HG03442 (cell line): ENCODE measurements at regions not wholly inside any gene's neighbourhood (a gene's known extent, or its start where the extent isn't known, plus 50 kb on each side); places are given as distances from the start of the nearest gene placed in this dataset.

Experiments
- ATAC-seq: cut with Tn5 transposase; IDR thresholded peaks from one replicate; pipeline ENCODE4 v1.9.1; 2021; ENCODE audit warnings: mild to moderate bottlenecking, moderate library complexity; ENCODE audit not compliant: unreplicated experiment

DNA sequence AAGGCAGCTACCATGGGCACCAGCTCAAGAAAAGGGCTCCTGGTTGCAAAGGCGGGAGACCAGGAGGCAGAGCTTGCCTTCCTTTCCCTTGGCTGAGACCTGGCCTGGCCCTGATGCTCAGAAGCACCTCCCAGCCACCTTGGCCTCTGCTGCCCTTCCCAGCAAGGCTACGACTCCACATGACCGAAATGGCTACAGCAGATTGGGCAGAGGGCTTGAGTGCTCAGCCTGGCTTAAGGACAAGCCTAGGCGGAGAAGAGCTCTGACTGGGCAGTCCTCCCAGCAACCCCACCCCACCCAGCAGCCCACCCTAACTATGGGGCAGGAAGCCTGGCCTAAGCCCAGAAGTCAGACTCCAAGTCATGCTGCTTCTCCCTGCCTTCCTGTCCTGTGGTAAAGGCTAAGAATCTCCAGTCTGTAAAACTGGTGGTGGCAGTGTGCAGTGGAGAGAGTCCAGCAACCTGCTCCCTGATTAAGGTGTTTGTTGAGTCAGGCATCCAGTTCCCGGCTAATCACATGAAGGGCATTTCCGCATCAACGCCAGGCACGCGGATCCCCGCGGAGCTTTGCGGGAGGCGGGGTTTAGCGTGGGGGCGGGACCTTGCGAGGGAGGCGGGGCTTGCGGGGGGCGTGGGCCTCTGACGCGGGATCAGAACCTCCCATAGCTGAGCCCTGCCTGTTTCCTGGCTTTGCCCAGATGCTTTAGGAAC, 256.0 kb downstream of the BCL11A start:
- no peak for ATAC-seq

DNA sequence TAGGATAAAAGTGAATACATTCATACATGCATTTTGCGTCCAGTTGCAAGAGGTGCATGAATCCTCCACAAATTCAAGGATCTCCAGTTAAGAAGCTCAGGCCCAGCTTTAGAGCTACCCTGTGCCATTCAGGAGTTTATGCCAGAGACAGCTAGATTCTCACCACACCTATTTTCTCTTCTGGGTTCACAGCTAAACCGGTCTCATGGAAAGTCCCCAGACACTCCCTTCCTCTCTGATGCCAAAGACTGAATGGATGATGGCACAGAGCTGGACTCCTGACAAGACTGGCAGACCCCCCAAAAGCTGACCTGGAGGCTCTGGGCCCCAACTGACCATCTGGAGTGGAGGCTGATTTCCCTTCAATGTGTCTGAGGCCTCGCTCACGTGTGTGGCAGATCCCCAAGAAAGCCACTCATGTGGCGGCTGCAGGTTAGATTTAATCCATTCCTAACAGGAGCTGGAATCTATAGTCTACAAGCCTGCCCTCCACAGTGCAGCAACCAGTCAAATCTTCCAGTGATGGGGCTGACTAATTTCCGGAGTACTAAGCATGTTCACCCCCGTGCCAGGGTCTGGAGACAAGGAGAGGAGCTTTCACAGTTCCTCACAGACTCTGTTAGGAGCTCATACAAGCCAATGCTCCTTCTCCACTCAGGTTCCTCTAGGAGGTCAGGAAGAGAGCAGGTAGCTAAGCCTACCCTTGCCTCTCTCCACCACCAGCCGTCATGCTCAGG, 257.1 kb downstream of the BCL11A start:
- no peak for ATAC-seq

DNA sequence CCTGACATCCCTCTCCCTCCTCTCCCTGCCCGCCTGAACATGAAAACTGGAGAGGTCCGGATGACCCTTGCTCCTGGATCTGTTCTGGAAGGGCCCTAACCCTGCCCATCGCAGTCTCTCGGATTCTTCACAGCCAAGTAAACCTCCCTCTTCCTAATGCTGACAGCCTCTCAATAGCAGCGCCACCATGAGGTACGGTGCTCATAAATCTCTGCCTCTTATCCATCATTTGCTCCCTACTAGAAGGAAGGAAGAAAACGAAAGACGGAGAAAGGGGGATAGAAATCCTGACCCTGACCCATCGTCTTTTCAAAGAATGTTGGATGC, 257.9 kb downstream of the BCL11A start:
- ATAC-seq = no peak

DNA sequence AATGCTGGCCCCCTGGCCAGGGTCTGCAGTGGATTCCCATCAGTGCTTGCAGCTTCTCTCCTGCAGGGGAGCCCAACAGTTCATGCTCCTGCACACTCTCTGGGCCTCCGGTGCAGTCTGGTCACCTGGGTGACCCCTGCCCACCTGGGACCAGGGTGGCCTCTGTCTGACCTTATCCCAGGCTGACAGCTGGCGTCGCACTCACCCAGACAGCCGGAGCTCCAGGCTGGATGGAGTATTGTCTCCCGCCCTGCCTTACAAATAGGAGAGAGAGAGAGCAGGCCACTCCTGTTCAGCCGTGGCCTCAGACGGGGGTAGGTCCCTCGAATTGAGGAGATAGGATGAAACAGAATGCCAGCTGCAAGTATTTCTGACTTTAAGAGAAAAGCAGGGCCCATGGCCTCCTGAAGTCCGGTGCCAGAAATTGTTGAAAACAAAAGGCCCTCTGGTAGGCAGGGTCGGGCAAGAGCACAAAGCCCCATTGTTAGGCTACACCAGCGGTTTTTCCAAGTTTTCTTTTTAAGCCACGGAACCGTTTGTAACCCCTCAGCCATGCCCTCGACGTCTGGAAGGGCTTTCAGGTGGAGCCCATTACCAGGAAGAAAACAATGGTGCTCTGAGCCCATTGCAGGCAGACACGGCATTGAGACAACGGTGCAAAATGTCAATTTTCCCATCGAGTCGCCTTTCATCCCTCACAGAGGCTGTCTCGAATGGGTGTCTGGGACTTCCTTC, 258.4 kb downstream of the BCL11A start:
- no peak for ATAC-seq

- ATAC-seq = peak; percentile 53
Observed at GRCh38 chr2:60292242-60292641, 261.2 kb downstream of the BCL11A start.

DNA sequence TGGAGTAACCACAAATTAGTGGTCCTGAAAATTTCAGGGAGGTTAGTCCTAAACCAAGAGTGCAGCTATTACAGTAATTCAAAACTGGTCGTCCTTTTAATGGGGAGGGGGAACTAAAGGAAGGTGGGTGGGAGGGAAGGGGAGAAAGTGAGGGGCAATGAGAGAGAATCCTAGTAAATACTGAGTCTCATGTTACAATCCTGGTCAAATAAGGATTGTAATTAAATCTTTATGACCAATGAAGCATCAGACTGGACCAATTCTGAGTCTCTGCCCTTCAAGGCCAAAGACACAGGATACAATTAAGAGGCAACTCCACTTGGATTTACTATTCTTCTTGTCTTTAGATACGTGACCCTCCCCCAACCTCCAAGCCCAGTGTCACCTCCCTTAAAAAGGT, 262.9 kb downstream of the BCL11A start:
- ATAC-seq = no peak

DNA sequence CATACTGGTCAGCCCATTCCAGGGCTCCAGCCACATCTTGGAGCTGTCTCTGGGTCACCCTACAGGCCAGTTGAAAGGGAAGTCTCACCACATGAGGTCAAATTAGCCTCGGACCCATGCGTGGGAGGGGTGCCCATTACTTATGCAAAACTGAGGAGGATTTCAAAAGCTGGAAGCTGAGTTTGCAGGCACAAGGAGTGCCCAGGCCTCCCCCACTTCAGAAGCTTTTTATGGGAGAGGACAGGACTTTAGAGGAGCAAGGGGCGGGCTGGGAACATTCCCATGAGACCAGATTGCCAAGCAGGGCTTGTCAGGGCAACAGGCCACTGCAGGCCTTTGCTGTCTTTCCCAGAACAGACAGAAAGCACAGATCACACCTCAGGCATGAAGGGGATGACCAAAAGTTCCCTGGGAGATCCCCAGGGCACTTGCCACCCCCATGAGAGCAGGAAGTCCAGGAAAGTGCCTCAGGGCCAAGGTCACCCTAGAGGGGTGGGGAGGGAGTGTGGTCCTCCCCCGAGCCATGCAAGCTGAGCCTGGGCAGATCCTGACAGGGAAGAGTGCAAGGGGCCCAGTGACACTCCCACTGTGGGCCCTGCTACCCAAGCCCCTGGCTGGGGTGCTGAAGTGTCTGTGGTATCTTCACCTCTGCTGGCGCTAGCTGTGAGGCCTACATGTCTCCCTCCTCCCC, 267.7 kb downstream of the BCL11A start:
- no peak for ATAC-seq

DNA sequence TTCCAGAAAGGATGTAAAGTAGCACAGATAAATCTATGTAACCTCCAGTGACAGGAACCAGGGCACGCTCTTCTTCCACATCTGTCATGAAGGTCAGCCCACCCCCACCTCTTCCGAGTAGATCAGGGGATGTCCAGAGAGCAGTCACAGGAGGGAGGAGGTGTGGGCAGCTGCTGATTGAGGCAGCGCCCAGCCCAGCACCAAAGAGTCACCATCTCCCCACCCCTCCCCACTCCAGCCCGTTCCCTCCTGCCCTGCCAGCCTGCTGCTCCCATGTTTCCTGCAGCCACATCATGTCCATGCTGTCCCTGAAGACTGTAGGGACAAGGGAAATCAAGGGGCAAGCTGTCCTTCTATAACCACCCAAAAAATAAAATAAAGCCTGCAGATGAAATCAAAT, 269.8 kb downstream of the BCL11A start:
- ATAC-seq = no peak

DNA sequence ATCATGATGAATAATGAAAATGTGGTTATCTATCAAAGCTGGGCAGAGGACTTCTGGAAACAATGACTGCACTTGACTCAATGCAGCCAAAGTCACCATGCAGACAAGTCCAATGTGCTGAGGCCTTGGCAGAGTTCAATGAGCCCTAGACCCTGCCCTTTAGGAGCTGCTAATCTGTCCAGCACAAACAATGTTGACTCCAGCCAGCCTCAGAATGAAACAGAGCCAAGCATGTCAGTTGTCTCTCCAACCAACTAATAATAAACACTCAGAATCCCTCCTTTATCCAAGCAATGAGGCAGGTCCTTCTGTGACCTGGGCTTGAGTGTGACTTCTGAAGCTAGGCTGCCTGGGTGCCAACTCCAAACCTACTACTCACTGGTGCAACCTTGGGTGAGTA, 270.6 kb downstream of the BCL11A start:
- no peak for ATAC-seq

DNA sequence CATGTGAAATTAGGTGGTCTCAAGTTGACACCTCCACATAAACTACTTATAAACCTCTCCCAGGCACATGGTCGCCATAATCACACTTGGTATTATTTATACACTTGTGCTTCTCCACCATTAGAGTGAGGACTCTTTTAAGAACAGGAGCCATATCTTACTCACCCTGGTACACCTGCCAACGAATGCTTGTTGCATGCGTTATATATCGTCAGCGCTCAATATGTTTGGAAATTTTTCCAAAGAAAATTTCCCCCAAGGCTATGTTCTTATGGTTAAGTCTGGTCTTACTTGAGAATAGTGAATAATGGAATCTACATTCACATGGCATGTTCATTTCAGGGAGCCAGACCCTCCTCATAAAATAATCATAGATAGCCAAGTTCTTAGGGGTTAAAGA, 271.7 kb downstream of the BCL11A start:
- ATAC-seq = no peak

DNA sequence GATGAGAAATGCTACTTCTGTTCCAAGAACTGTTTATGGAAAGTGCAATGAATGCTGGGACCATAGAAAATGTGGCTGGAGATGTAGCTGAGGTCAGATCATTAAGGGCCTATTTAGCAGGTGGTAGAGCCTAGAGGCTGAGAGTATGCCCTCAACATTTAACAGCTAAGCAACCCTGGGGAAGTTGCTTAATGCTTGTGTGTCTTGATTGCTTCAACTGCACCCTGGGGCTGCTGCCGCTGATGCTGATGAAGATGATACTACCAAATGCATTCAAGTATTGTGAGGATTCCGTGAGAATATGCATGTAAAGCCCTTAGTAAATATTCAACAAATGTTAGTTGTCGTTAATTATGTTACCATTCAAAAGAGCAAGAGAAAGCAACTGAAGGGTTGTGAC, 273.2 kb downstream of the BCL11A start:
- no peak for ATAC-seq

- ATAC-seq = no peak
Observed at GRCh38 chr2:60278906-60279305, 274.5 kb downstream of the BCL11A start.

DNA sequence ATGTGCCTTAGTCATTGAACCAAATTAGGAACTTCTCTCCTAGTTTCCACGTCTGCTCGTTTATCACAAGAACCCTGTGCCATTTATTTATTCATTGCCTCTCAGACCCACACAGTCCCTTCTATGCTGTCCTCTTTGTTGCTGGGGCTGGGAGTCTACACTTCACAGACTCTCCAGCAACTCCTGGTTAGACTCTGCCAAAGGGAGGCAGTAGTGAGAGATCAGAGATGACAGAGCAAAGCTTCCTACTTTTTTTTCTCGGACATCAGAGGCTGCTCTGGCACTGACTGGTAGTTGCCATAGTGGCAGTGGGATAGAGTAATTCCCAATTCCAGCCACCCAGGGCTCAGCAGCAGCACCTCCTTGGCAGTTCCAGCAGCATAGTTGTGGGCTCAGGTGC, 277.5 kb downstream of the BCL11A start:
- no peak for ATAC-seq

- no peak for ATAC-seq
Observed at GRCh38 chr2:60273836-60274235, 279.6 kb downstream of the BCL11A start.

DNA sequence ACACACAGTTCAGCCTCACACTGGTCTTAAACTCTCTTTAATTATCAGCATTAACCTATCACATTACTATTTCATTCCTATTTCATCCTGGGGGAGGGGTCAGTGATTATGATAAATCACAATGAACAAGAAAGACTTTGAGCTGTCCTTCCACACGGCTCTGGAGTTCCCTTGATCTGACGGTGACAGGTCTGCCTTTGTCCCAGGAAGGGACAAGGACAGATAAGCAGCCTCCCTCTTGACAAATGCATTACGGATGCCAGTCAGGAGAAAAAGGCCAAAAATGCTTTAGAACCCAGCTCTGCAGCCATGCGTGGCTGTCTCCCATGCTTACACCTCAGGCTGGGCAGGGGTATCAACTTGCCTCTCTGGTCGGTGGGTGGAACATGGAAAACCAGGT, 281.7 kb downstream of the BCL11A start:
- no peak for ATAC-seq

DNA sequence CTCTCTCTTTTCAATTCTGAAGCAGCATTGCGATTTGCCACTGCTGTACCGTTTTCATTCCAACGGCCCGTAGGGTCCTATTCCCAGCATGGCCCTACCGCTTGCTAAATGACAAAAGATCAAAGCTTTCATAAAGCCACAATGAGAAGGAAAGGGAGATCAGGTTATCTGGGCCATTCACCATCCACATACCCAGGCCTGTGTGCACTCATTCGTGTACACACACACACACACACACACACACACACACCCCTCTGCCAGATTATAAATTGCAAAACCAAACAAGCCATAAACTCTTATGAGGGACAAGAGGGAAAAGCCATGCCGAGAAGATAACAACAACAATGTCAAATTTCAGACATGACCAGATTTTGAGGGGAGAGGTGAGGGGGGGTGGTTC, 282.3 kb downstream of the BCL11A start:
- no peak for ATAC-seq

GRCh38 chr2:60268661-60269060, 284.8 kb downstream of the BCL11A start:
- no peak for ATAC-seq

- no peak for ATAC-seq
Observed at GRCh38 chr2:60268032-60268431, 285.4 kb downstream of the BCL11A start.

DNA sequence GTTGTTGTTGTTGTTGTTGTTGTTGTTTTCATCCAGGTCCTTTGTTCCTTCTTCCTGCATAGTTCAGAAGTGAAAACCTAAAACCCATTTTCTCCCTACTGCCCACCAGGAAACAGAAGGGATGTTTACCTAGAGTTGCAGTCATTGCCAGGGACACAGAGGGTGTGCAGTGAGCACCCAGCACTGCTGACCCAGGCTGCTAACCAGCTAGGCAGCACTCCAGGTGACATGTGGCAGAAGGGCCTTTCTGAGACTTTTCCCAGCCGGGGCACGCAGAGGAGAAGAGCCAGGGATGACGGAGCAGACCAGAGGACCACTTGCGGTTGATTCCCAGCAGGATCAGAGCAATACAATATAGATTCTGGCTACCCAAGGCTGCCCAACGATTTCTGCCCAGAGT, 286.3 kb downstream of the BCL11A start:
- no peak for ATAC-seq

DNA sequence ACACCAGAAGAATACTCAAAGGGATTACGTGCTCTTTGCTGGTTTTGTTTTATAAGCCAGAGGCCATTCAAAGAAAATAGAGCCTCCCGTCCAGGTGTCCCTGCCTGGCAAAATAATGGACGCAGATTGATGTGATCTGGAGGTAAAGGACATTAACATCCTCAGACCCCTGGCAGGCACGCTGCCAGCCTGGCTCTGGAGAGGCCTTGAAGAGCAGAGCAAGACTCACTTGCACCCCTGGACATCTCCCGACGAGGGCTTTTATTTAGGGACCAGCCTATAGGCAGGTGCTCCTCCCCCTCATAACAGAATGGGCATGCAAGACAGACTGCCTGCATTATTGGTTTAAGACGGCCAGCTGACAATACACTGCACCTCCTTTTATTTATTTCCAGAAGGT, 291.3 kb downstream of the BCL11A start:
- ATAC-seq = no peak

GRCh38 chr2:60260639-60261296, 292.7 kb downstream of the BCL11A start:
- ATAC-seq = no peak
